GM06990 (cell line): ENCODE measurements at regions not wholly inside any gene's neighbourhood (a gene's known extent, or its start where the extent isn't known, plus 50 kb on each side); places are given as distances from the start of the nearest gene placed in this dataset.

Source experiments
- DNase-seq: peaks from one replicate; pipeline ENCODE4 v3.0.0-alpha.2; 2011; ENCODE audit not compliant: insufficient read length; ENCODE audit errors: extremely low read depth
- H3K27me3 ChIP-seq: replicated peaks from 2 replicates; pipeline ENCODE4 v1.6.0; 2011; ENCODE audit warnings: low read length; ENCODE audit not compliant: control insufficient read depth, insufficient read depth
- H3K36me3 ChIP-seq: 2 replicates; pipeline ENCODE4 v1.5.1; 2011; ENCODE audit warnings: low read length; ENCODE audit not compliant: control insufficient read depth, insufficient read depth
- H3K4me3 ChIP-seq: replicated peaks from 2 replicates; pipeline ENCODE4 v1.5.1; 2011; ENCODE audit warnings: low read depth, mild to moderate bottlenecking, control low read depth, low read length
- TF ChIP-seq, protein P1 (sequence below): IDR thresholded peaks from 2 replicates; pipeline ENCODE4 v1.5.1; 2011; ENCODE audit warnings: low read length, control low read depth, mild to moderate bottlenecking, inconsistent platforms; ENCODE audit not compliant: insufficient read depth, poor library complexity, severe bottlenecking

DNA sequence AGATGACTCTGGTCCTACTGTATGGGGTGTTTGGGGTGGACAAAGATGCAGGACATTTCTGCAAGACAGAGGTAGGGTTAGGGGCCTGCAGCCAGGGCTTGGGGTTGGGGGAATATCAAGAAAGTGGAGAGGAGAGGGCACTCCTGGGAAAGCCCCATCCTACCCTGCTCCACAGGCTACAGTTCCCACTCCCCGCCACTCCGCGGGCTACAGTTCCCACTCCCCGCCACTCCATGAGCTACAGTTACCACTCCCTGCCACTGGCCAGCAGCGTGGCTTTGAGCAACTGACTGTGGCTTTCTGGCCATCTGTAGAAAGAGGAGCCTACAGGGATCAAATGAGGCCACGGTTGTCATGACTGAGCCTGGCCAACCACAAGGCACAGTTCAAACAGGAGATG is 93.8 kb upstream of the GRIK3 start:
- DNase-seq, result no peak
- H3K36me3 ChIP-seq, result no peaks in the 10 kb centered on the region
- H3K4me3 ChIP-seq, result no peak overlapping the region
- peaks cover 3% of the 10 kb centered on the region for H3K27me3 ChIP-seq
- TF ChIP-seq, protein P1, sequence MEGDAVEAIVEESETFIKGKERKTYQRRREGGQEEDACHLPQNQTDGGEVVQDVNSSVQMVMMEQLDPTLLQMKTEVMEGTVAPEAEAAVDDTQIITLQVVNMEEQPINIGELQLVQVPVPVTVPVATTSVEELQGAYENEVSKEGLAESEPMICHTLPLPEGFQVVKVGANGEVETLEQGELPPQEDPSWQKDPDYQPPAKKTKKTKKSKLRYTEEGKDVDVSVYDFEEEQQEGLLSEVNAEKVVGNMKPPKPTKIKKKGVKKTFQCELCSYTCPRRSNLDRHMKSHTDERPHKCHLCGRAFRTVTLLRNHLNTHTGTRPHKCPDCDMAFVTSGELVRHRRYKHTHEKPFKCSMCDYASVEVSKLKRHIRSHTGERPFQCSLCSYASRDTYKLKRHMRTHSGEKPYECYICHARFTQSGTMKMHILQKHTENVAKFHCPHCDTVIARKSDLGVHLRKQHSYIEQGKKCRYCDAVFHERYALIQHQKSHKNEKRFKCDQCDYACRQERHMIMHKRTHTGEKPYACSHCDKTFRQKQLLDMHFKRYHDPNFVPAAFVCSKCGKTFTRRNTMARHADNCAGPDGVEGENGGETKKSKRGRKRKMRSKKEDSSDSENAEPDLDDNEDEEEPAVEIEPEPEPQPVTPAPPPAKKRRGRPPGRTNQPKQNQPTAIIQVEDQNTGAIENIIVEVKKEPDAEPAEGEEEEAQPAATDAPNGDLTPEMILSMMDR, result no peak

DNA sequence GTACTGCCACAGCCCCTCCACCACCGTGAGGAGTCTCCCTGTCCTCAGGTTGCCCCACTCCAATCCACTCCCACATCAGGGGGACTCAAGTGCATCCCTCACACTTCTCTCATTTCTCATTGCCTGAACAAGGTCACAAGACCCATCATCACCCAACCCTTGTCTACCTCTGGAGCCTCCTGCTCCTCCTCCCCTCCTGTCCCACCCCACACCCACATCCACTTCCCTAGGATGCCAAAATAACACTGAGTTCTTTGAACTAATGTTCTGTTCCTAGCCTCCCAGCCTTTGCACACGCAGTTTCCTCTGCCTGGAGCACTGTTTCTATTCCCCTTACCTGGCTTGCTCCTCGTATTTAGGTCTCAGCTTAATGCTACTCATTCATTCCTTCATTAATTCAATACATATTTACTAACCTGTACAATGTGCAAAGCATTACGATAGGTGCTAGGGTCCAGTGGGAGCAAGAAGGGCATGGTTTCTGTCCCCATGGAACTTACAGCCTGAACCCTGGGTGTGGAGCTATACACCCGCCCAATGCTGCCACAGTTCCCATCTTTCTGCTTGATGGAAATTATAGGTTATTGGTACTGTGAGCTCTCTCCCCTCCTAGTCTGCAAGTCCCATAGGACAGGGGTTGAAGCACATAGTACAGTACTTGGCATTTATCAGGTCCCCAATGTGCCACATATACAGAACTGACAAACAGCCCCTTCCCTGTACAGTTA is 96.1 kb upstream of the GRIK3 start:
- Histone ChIP-seq H3K36me3 (no peaks in the 10 kb centered on the region), H3K4me3 (no peak overlapping the region), H3K27me3 (peaks cover 5% of the 10 kb centered on the region)
- no peak for DNase-seq
- TF ChIP-seq, protein P1, result no peak

DNA sequence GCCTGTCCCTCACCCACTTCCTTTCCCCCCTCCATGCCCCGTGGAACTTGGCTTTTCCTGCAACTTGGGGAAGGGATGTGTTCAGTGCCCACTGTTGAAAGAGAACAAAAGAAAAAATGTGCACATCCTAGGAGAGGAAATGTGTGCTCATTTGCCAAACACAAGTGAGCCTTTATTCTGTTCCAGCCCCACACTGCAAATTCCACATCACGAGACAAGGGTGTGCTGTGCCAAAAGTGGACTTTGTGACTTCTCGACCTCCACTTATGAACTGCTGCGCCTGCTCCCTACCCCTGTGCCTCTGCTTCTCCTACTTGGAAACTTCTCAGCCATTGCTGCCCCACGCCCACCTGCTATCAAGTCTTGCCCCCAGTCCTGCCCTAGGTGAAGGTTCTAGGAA is 97.0 kb upstream of the GRIK3 start:
- TF ChIP-seq, protein P1, result no peak
- Histone ChIP-seq H3K27me3 (peaks cover 5% of the 10 kb centered on the region), H3K4me3 (no peak overlapping the region), H3K36me3 (no peaks in the 10 kb centered on the region)
- no peak for DNase-seq

DNA sequence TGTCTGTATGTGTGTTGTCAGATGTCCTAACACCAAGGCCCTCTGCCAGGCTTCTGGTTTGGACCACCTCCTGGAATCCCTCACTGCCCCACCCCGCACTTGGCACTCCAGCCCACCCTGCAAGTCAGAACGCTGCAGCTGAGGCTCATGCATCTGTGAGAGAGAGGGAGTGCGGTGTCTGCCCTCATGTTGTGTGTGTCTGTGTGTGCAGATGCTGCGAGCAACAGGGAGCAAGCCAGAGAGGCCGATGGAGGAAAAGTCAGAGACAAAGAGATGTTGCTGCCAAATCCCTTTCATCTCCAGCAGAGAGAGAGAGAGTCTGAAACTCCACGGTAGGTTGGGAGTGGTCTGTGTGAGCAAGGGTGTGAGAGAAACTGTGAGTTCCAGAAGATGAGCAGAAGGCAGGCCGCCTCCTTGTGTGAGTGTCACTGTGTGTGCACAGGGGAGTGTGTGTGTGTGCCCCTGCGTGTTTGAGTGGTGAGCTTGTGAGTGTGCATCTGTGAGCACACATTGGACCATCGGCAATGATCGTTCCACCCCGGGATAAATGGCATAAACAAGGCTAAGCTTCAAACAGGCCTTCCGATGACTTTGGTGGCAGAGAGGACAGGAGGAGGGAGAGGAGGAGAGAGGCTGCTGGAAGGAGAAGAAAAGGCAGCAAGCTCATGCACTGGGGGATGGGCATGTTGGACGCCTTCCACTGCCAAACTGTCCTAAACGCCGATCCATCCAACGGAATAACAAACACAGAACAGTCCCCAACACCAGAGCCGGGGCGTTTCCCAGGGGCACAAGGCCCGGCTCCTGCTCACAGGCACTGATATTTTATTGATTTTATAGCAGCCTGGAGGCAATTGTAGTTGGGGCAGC is 99.2 kb upstream of the GRIK3 start:
- H3K36me3 ChIP-seq, result no peaks in the 10 kb centered on the region
- TF ChIP-seq, protein P1, result no peak
- DNase-seq, result no peak
- no peak overlapping the region for H3K4me3 ChIP-seq
- peaks cover 4% of the 10 kb centered on the region for H3K27me3 ChIP-seq

DNA sequence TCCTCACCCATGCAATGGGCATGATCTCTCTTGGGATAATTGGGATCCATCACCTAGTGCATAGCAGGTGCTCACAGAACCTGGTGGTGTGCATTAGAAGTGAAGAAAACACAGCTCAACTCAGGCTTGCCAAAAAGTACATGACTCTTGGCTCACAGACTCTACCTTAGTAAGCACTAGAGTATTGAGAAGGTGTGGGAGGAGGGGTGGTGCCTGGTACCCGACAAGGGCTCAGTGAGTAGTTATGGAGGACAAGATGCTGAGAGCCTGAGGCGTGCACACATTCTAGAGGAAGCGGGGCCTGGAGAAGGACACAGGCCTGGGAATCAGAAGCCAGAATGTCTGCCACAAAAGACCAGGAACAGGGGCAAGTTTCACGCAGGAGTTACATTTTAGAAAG is 100.3 kb upstream of the GRIK3 start:
- TF ChIP-seq, protein P1, result no peak

More for the DNA sequence above, 100.3 kb upstream of the GRIK3 start:
- peaks cover 4% of the 10 kb centered on the region for H3K27me3 ChIP-seq
- no peak overlapping the region for H3K4me3 ChIP-seq
- DNase-seq, result no peak
- no peaks in the 10 kb centered on the region for H3K36me3 ChIP-seq
